Stimulated activated CD4-positive, alpha-beta T cell treated with anti-CD3 and anti-CD28 coated beads, TNF-alpha, amount 100 ng/mL, for 1 hour (primary cell): ENCODE measurements at regions not wholly inside any gene's neighbourhood (a gene's known extent, or its start where the extent isn't known, plus 50 kb on each side); places are given as distances from the start of the nearest gene placed in this dataset.
A peak's percentile ranks its signal among the peaks of the same experiment; 100 is the strongest.
"Not testable (repeated sequence)": the region's sequence is repeated elsewhere in the genome, so short reads cannot be mapped to it uniquely, and the experiment has no call there.

Source experiments
- DNase-seq, 3 donors: peaks; one replicate each; pipeline ENCODE4 v3.0.0-alpha.2; 2020; ENCODE audit warnings: low read depth in 3 of 3, low spot score in 1 of 3

GRCh38 chrY:19644889-19645638, 99.5 kb downstream of the KDM5D start:
- no peak for DNase-seq

GRCh38 chrY:19637651-19638347, 106.7 kb downstream of the KDM5D start:
- DNase-seq: no peak

- no peak for DNase-seq
These were observed 115.6 kb downstream of the KDM5D start for GRCh38 chrY:19628926-19629325.

GRCh38 chrY:19622392-19622791, 122.1 kb downstream of the KDM5D start:
- DNase-seq: no peak

GRCh38 chrY:19621756-19622155, 122.8 kb downstream of the KDM5D start:
- no peak for DNase-seq

GRCh38 chrY:19601113-19601512, 143.4 kb downstream of the KDM5D start:
- no peak for DNase-seq

- DNase-seq: no peak
These were observed 143.8 kb downstream of the KDM5D start for GRCh38 chrY:19600711-19601110.

GRCh38 chrY:19590235-19590634, 154.3 kb downstream of the KDM5D start:
- no peak for DNase-seq

GRCh38 chrY:19589664-19590063, 154.9 kb downstream of the KDM5D start:
- no peak for DNase-seq

GRCh38 chrY:19587311-19587710, 157.2 kb downstream of the KDM5D start:
- no peak for DNase-seq

- DNase-seq: not testable (repeated sequence)
These were observed 163.5 kb downstream of the KDM5D start for GRCh38 chrY:19580990-19581389.

GRCh38 chrY:19578281-19578874, 166.1 kb downstream of the KDM5D start:
- DNase-seq: no peak

- no peak for DNase-seq
These were observed 167.3 kb downstream of the KDM5D start for GRCh38 chrY:19577250-19577649.

GRCh38 chrY:19574939-19575338, 169.6 kb downstream of the KDM5D start:
- DNase-seq: no peak

- DNase-seq: no peak
These were observed 170.9 kb downstream of the KDM5D start for GRCh38 chrY:19573646-19574045.

GRCh38 chrY:19570999-19571398, 173.5 kb downstream of the KDM5D start:
- no peak for DNase-seq

- no peak for DNase-seq
These were observed 176.6 kb downstream of the KDM5D start for GRCh38 chrY:19567943-19568342.

- DNase-seq: peak in 2 of 3 donors; percentile 56 to 59
These were observed 177.2 kb downstream of the KDM5D start for GRCh38 chrY:19567051-19567921.

GRCh38 chrY:19559161-19559560, 185.4 kb downstream of the KDM5D start:
- no peak for DNase-seq

- DNase-seq: no peak
These were observed 194.7 kb downstream of the KDM5D start for GRCh38 chrY:19549671-19550466.
